SK-N-SH (cell line): ENCODE measurements at regions not wholly inside any gene's neighbourhood (a gene's known extent, or its start where the extent isn't known, plus 50 kb on each side); places are given as distances from the start of the nearest gene placed in this dataset.

Source experiments
- TAF1 ChIP-seq: IDR thresholded peaks from 2 replicates; pipeline ENCODE4 v1.6.1; 2012; ENCODE audit warnings: low read depth, mild to moderate bottlenecking, low read length, moderate library complexity, borderline replicate concordance
- TF ChIP-seq, protein P1 (sequence below): fragments of 200-600 bp; sonication (generic); IDR thresholded peaks from 2 replicates; pipeline ENCODE4 v1.6.1; 2017; ENCODE audit warnings: antibody characterized with exemption, mild to moderate bottlenecking, moderate library complexity

DNA sequence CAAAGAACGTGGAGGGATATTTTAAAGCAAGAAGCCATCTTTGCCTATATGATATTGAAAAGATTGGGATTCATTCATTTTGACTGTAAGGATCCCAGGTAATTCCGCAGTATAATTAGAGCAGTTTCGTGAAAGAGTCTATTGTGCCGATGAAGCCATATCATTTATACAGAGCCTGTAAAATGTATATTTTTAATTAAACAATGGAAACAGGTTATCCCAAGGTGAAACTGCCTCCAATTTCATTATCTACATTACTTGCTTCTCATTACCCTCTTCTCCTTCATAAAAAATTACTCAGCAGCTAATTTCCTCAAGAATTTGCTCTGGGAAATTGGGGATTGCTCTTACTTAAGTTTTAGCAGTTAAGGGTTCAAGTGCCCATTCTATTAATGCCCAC is 444.1 kb downstream of the SOCS6 start:
- TF ChIP-seq TAF1 = no peak
- TF ChIP-seq, protein P1, sequence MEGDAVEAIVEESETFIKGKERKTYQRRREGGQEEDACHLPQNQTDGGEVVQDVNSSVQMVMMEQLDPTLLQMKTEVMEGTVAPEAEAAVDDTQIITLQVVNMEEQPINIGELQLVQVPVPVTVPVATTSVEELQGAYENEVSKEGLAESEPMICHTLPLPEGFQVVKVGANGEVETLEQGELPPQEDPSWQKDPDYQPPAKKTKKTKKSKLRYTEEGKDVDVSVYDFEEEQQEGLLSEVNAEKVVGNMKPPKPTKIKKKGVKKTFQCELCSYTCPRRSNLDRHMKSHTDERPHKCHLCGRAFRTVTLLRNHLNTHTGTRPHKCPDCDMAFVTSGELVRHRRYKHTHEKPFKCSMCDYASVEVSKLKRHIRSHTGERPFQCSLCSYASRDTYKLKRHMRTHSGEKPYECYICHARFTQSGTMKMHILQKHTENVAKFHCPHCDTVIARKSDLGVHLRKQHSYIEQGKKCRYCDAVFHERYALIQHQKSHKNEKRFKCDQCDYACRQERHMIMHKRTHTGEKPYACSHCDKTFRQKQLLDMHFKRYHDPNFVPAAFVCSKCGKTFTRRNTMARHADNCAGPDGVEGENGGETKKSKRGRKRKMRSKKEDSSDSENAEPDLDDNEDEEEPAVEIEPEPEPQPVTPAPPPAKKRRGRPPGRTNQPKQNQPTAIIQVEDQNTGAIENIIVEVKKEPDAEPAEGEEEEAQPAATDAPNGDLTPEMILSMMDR = no peak
